ENCODE measurements at regions not wholly inside any gene's neighbourhood (a gene's known extent, or its start where the extent isn't known, plus 50 kb on each side); places are given as distances from the start of the nearest gene placed in this dataset.
A peak's percentile ranks its signal among the peaks of the same experiment; 100 is the strongest.
"Not testable (repeated sequence)": the region's sequence is repeated elsewhere in the genome, so short reads cannot be mapped to it uniquely, and the experiment has no call there.

DNA sequence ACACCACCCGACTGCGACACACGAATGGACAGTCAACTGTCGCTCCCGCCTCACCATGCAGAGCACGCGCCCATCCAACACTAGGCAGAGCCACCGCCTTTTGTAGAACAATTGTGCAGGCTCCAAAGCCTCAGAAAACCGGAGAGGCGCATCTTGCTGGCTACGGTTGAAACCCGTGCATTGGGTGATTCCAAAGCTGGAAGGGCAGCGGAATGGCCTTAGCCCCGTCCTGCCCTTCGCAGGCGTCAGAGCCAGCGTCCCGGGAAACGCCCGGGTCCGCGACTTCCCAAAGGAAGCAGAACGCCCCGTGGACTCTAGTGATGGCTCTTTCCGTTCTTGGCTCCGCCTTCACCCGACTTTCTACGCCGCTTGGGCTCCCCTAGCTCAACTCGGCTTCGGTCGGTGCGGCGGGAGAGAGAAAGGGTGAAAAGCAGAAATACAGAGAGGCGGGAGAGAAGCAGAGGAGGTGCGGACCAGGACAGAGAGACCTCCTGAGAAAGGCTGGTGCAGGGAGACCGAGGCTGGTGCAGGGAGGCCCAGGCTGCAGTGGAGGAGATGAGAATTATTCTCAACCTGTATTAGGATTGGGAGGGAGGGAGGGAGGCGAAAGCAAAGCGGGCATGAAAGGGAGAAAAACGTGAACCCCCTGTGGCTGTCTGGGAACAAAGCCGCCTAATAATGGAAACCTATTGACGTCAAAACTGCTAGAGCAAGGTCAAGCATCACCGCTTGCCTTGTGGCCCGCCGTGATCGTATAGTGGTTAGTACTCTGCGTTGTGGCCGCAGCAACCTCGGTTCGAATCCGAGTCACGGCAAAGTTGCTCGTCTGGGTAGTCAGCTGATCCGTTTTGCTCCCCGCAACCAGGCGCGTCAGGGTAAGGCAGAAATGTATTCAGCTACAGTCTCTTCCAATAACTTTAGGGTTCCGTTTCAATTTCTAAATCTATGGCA lies 99.5 kb downstream of the PRKAB2 start:
- DNase-seq (no peak), ATAC-seq (no peak)
- peak overlapping the region in 3 of 4 donors; percentile 17 to 47 (median 29) for H3K4me3 ChIP-seq
- no peak overlapping the region for H3K27ac ChIP-seq
- no peaks in the 10 kb centered on the region for H3K4me1 ChIP-seq
- intact Hi-C loops (cut with DNase I; ENCODE audit: low total_unique reads), result no loop called here
- no peaks in the 10 kb centered on the region for H3K9me3 ChIP-seq
- in situ Hi-C loops (cut with MboI; ENCODE audit: low sequenced_read_pairs in 4 of 4), result no loop called here
- TF ChIP-seq POLR2A (IDR thresholded peaks at IDR 0.05), result no peak
- TF ChIP-seq, protein P1, sequence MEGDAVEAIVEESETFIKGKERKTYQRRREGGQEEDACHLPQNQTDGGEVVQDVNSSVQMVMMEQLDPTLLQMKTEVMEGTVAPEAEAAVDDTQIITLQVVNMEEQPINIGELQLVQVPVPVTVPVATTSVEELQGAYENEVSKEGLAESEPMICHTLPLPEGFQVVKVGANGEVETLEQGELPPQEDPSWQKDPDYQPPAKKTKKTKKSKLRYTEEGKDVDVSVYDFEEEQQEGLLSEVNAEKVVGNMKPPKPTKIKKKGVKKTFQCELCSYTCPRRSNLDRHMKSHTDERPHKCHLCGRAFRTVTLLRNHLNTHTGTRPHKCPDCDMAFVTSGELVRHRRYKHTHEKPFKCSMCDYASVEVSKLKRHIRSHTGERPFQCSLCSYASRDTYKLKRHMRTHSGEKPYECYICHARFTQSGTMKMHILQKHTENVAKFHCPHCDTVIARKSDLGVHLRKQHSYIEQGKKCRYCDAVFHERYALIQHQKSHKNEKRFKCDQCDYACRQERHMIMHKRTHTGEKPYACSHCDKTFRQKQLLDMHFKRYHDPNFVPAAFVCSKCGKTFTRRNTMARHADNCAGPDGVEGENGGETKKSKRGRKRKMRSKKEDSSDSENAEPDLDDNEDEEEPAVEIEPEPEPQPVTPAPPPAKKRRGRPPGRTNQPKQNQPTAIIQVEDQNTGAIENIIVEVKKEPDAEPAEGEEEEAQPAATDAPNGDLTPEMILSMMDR (IDR thresholded peaks at IDR 0.05 in 4 of 5, conservative IDR thresholded peaks at IDR 0.05 in 1 of 5), result no peak
- H3K27me3 ChIP-seq, result peaks cover 27 to 64% (median 57%) of the 10 kb centered on the region in 3 donors
- H3K36me3 ChIP-seq, result no peaks in the 10 kb centered on the region

DNA sequence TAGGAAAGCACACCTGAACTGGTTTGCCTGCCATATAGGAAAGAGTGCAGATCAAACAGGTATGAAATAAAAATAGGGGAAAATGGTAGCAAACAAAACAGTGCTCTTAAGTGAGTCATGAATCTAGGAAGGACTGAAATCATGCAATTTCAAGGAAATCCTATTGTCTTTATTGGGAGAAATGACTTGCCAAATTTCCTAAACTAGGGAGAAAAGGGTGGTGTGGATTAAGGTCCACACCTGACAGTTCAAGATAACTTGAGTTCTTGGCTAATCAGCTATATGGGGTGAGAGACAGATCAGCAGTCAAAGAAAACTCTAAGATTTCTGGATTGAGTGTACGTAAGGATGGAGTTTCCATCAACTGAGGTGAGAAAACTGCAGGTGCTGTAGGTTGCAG lies 101.1 kb downstream of the PRKAB2 start:
- in situ Hi-C loops (cut with MboI; ENCODE audit: low sequenced_read_pairs in 4 of 4), result no loop called here
- Histone ChIP-seq H3K9me3 (no peaks in the 10 kb centered on the region), H3K4me1 (no peaks in the 10 kb centered on the region), H3K4me3 (no peak overlapping the region), H3K27ac (no peak overlapping the region), H3K27me3 (peaks cover 15 to 48% (median 42%) of the 10 kb centered on the region in 3 donors), H3K36me3 (no peaks in the 10 kb centered on the region)
- TF ChIP-seq, protein P1 (IDR thresholded peaks at IDR 0.05 in 4 of 5, conservative IDR thresholded peaks at IDR 0.05 in 1 of 5), result no peak
- TF ChIP-seq POLR2A (IDR thresholded peaks at IDR 0.05), result no peak
- ATAC-seq (no peak), DNase-seq (no peak)
- intact Hi-C loops (cut with DNase I; ENCODE audit: low total_unique reads), result no loop called here

DNA sequence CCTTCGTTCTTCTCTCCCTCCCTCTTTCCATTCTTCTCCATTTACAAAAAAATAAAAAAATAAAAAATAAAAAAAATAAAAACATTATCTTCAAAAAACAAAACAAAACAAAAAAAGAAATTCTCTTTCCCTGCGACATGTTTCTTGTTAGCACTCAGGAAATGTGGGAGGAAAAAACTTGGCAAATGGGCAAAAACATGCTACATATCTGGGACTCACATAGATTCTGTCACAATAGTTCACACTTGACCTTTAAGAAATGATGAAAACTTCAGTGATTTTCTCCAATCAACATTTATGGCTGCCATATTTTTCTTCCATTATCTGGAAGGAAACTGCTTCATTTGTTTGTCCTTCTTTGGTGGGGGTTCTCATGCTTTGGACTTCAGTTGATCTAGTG lies 109.3 kb downstream of the PRKAB2 start:
- in situ Hi-C loops (cut with MboI; ENCODE audit: low sequenced_read_pairs in 4 of 4), result no loop called here
- no peak for TF ChIP-seq POLR2A (IDR thresholded peaks at IDR 0.05)
- TF ChIP-seq, protein P1 (IDR thresholded peaks at IDR 0.05 in 4 of 5, conservative IDR thresholded peaks at IDR 0.05 in 1 of 5), result no peak
- no peaks in the 10 kb centered on the region for H3K36me3 ChIP-seq
- ATAC-seq (no peak), DNase-seq (no peak)
- no peak overlapping the region for H3K4me3 ChIP-seq
- H3K9me3 ChIP-seq, result no peaks in the 10 kb centered on the region
- intact Hi-C loops (cut with DNase I; ENCODE audit: low total_unique reads), result no loop called here
- H3K27ac ChIP-seq, result no peak overlapping the region
- H3K4me1 ChIP-seq, result no peaks in the 10 kb centered on the region
- no peaks in the 10 kb centered on the region for H3K27me3 ChIP-seq

DNA sequence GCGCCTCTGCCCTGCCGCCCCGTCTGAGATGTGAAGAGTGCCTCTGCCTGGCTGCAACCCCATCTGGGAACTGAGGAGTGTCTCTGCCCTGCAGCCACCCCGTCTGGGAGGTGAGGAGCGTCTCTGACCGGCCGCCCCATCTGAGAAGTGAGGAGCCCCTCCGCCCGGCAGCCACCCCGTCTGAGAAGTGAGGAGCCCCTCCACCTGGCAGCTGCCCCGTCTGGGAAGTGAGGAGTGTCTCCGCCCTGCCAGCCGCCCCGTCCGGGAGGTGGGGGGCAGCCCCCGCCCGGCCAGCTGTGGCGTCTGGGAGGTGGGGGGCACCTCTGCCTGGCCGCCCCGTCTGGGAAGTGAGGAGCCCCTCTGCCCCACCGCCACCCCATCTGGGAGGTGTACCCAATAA lies 110.4 kb downstream of the PRKAB2 start:
- H3K36me3 ChIP-seq; DNase-seq; H3K9me3 ChIP-seq; H3K4me1 ChIP-seq; intact Hi-C loops (cut with DNase I; ENCODE audit: low total_unique reads); H3K4me3 ChIP-seq; H3K27me3 ChIP-seq; H3K27ac ChIP-seq; ATAC-seq; in situ Hi-C loops (cut with MboI; ENCODE audit: low sequenced_read_pairs in 4 of 4): not testable (repeated sequence)

DNA sequence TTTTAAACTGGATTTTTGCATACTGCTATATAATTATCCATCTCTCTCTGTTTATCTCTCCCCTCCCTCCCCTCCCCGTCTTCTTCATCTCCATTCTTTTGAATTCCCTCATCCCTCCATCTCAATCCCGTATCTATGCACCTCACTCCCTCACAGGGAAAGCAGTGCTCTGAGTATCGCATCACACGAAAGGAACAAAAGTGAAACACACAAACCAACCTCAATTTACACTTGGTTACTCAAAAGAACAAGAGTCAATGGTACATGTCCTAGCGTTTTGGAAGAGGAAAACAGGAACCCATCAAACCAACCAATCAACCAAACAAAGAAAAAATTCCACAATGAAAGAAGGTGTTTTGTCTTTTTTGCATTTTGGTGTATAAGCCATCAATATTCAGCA lies 115.1 kb downstream of the NBPF12 start:
- no peak for ATAC-seq
- TF ChIP-seq, protein P1 (IDR thresholded peaks at IDR 0.05 in 4 of 5, conservative IDR thresholded peaks at IDR 0.05 in 1 of 5), result no peak
- TF ChIP-seq POLR2A (IDR thresholded peaks at IDR 0.05), result no peak
- Histone ChIP-seq H3K9me3 (no peaks in the 10 kb centered on the region), H3K27ac (no peak overlapping the region), H3K4me1 (no peaks in the 10 kb centered on the region), H3K27me3 (no peaks in the 10 kb centered on the region), H3K36me3 (no peaks in the 10 kb centered on the region), H3K4me3 (no peak overlapping the region)
- intact Hi-C loops (cut with DNase I; ENCODE audit: low total_unique reads), result no loop called here
- in situ Hi-C loops (cut with MboI; ENCODE audit: low sequenced_read_pairs in 4 of 4), result no loop called here
- DNase-seq, result no peak
